Stomach (tissue), 4 donors: ENCODE measurements at regions not wholly inside any gene's neighbourhood (a gene's known extent, or its start where the extent isn't known, plus 50 kb on each side); places are given as distances from the start of the nearest gene placed in this dataset.

ENCODE experiments used
- CTCF ChIP-seq, 7 experiments: fragments of 450-650 bp in 4 of 7; fragments of 200-600 bp in 3 of 7; sonication (generic) in 3 of 7; IDR thresholded peaks; one replicate each; pipeline ENCODE4 v1.5.1; 2016 to 2019; ENCODE audit warnings: antibody characterized with exemption in 7 of 7, control low read depth in 2 of 7, mild to moderate bottlenecking in 1 of 7
- POLR2A ChIP-seq, 4 donors: fragments of 450-650 bp; IDR thresholded peaks; one replicate each; pipeline ENCODE4 v1.6.1; 2016; ENCODE audit warnings: antibody characterized with exemption in 4 of 4, control low read depth in 2 of 4, mild to moderate bottlenecking in 1 of 4, moderate library complexity in 1 of 4
- POLR2AphosphoS5 ChIP-seq, 3 donors: sonication (generic); formaldehyde crosslinking; IDR thresholded peaks; one replicate each; pipeline ENCODE4 v1.6.1; 2016; ENCODE audit warnings: antibody characterized with exemption in 3 of 3

- TF ChIP-seq POLR2A (IDR thresholded peaks at IDR 0.05) (no peak), CTCF (IDR thresholded peaks at IDR 0.05) (no peak), POLR2AphosphoS5 (IDR thresholded peaks at IDR 0.05) (no peak)
Observed at GRCh38 chr11:127607487-127608085, 607.0 kb upstream of the KIRREL3 start.
